Muscle of back (tissue), 3 donors: ENCODE measurements at regions not wholly inside any gene's neighbourhood (a gene's known extent, or its start where the extent isn't known, plus 50 kb on each side); places are given as distances from the start of the nearest gene placed in this dataset.

Source experiments
- DNase-seq, 3 donors: peaks; one replicate each; pipeline versions ENCODE4 v3.0.0 to v3.0.0-alpha.2; 2013

- DNase-seq: no peak
Measured at GRCh38 chr7:85586091-85586490, 399.2 kb upstream of the SEMA3D start.

- peak in 1 of 3 donors; percentile 12 for DNase-seq
Measured at GRCh38 chr7:85583131-85583953, 396.5 kb upstream of the SEMA3D start.

GRCh38 chr7:85573844-85574243 lies 387.0 kb upstream of the SEMA3D start:
- no peak for DNase-seq

GRCh38 chr7:85573346-85573745 lies 386.5 kb upstream of the SEMA3D start:
- no peak for DNase-seq

GRCh38 chr7:85570898-85571297 lies 384.0 kb upstream of the SEMA3D start:
- no peak for DNase-seq

- DNase-seq: no peak
Measured at GRCh38 chr7:85567983-85568382, 381.1 kb upstream of the SEMA3D start.

GRCh38 chr7:85566095-85566794 lies 379.4 kb upstream of the SEMA3D start:
- peak in 2 of 3 donors; percentile 12 to 43 for DNase-seq

GRCh38 chr7:85565276-85565675 lies 378.4 kb upstream of the SEMA3D start:
- DNase-seq: peak in 2 of 3 donors; percentile 19 to 57

- peak in 2 of 3 donors; percentile 25 to 62 for DNase-seq
Measured at GRCh38 chr7:85564861-85565260, 378.0 kb upstream of the SEMA3D start.

- peak in 2 of 3 donors; percentile 31 to 69 for DNase-seq
Measured at GRCh38 chr7:85561706-85562105, 374.9 kb upstream of the SEMA3D start.

GRCh38 chr7:85554236-85555178 lies 367.7 kb upstream of the SEMA3D start:
- peak; percentile 69 to 80 (median 74) for DNase-seq

- no peak for DNase-seq
Measured at GRCh38 chr7:85535974-85536729, 349.3 kb upstream of the SEMA3D start.

GRCh38 chr7:85529831-85530230 lies 343.0 kb upstream of the SEMA3D start:
- DNase-seq: peak in 1 of 3 donors; percentile 83

- DNase-seq: peak in 1 of 3 donors; percentile 35
Measured at GRCh38 chr7:85529201-85529600, 342.3 kb upstream of the SEMA3D start.

GRCh38 chr7:85528581-85528980 lies 341.7 kb upstream of the SEMA3D start:
- no peak for DNase-seq

GRCh38 chr7:85525676-85526075 lies 338.8 kb upstream of the SEMA3D start:
- DNase-seq: peak in 1 of 3 donors; percentile 38

- no peak for DNase-seq
Measured at GRCh38 chr7:85522070-85522469, 335.2 kb upstream of the SEMA3D start.

GRCh38 chr7:85521108-85521694 lies 334.3 kb upstream of the SEMA3D start:
- peak in 1 of 3 donors; percentile 46 for DNase-seq

- DNase-seq: no peak
Measured at GRCh38 chr7:85520175-85520574, 333.3 kb upstream of the SEMA3D start.

- no peak for DNase-seq
Measured at GRCh38 chr7:85516675-85517074, 329.8 kb upstream of the SEMA3D start.

- DNase-seq: peak in 1 of 3 donors; percentile 24
Measured at GRCh38 chr7:85512790-85513189, 325.9 kb upstream of the SEMA3D start.
